Adrenal gland (tissue), 5 donors: ENCODE measurements at regions not wholly inside any gene's neighbourhood (a gene's known extent, or its start where the extent isn't known, plus 50 kb on each side); places are given as distances from the start of the nearest gene placed in this dataset.

Experiments
- POLR2A ChIP-seq, 2 donors: fragments of 450-650 bp; IDR thresholded peaks; one replicate each; pipeline ENCODE4 v1.6.1; 2017; ENCODE audit warnings: antibody characterized with exemption in 2 of 2, mild to moderate bottlenecking in 2 of 2, moderate library complexity in 1 of 2
- TF ChIP-seq, protein P1 (sequence below), 6 experiments: fragments of 450-650 bp in 4 of 6; fragments of 200-600 bp in 2 of 6; sonication (generic) in 1 of 6; IDR thresholded peaks; 1 replicate in 5 of 6; 2 replicates in 1 of 6; pipeline versions ENCODE4 v1.5.1 to v1.8.0; 2016 to 2021; ENCODE audit warnings: antibody characterized with exemption in 6 of 6, mild to moderate bottlenecking in 2 of 6, moderate library complexity in 1 of 6
- donor health status: DM: no; HTN: no; CAD: no.

DNA sequence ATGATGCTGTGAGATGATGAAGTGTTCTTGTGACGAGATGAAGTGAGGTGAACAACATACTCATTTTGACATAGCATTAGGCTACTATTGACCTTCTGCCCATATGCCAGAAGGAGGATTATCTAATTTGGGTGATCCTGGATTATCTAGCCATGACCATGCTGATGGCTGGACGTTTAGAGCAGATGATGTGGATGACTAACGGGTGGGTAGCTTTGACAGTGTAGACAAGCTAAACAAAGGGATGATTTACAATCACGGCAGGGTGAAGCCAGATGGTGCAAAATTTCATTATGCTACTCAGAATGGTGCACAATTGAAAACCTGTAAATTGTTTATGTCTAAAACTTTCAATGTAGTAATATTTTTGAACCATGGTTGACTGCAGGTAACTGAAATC is 2403.4 kb upstream of the ACO1 start:
- TF ChIP-seq, protein P1, sequence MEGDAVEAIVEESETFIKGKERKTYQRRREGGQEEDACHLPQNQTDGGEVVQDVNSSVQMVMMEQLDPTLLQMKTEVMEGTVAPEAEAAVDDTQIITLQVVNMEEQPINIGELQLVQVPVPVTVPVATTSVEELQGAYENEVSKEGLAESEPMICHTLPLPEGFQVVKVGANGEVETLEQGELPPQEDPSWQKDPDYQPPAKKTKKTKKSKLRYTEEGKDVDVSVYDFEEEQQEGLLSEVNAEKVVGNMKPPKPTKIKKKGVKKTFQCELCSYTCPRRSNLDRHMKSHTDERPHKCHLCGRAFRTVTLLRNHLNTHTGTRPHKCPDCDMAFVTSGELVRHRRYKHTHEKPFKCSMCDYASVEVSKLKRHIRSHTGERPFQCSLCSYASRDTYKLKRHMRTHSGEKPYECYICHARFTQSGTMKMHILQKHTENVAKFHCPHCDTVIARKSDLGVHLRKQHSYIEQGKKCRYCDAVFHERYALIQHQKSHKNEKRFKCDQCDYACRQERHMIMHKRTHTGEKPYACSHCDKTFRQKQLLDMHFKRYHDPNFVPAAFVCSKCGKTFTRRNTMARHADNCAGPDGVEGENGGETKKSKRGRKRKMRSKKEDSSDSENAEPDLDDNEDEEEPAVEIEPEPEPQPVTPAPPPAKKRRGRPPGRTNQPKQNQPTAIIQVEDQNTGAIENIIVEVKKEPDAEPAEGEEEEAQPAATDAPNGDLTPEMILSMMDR (IDR thresholded peaks at IDR 0.05): no peak
- no peak for TF ChIP-seq POLR2A (IDR thresholded peaks at IDR 0.05)
